Suppressor macrophage treated with lipopolysaccharide for 4 hours (primary cell): ENCODE measurements at regions not wholly inside any gene's neighbourhood (a gene's known extent, or its start where the extent isn't known, plus 50 kb on each side); places are given as distances from the start of the nearest gene placed in this dataset.
"Not testable (repeated sequence)": the region's sequence is repeated elsewhere in the genome, so short reads cannot be mapped to it uniquely, and the experiment has no call there.

Experiments
- DNase-seq: peaks from one replicate; pipeline ENCODE4 v3.0.0-alpha.2; 2020

GRCh38 chr9:81424431-81424830 lies 264.9 kb downstream of the TLE1 start:
- DNase-seq: no peak

- DNase-seq: peak; percentile 27
Observed at GRCh38 chr9:81423589-81424326, 265.6 kb downstream of the TLE1 start.

GRCh38 chr9:81421090-81421489 lies 268.3 kb downstream of the TLE1 start:
- not testable (repeated sequence) for DNase-seq

- DNase-seq: no peak
Observed at GRCh38 chr9:81420024-81420423, 269.3 kb downstream of the TLE1 start.

- DNase-seq: no peak
Observed at GRCh38 chr9:81417941-81418340, 271.4 kb downstream of the TLE1 start.

- no peak for DNase-seq
Observed at GRCh38 chr9:81417299-81417675, 272.1 kb downstream of the TLE1 start.

GRCh38 chr9:81416476-81417298 lies 272.7 kb downstream of the TLE1 start:
- no peak for DNase-seq

GRCh38 chr9:81414836-81415235 lies 274.5 kb downstream of the TLE1 start:
- no peak for DNase-seq

GRCh38 chr9:81411961-81412360 lies 277.4 kb downstream of the TLE1 start:
- DNase-seq: no peak

- no peak for DNase-seq
Observed at GRCh38 chr9:81410201-81410600, 279.1 kb downstream of the TLE1 start.

- DNase-seq: peak; percentile 65
Observed at GRCh38 chr9:81408951-81409350, 280.4 kb downstream of the TLE1 start.

- DNase-seq: no peak
Observed at GRCh38 chr9:81404931-81405598, 284.3 kb downstream of the TLE1 start.

- no peak for DNase-seq
Observed at GRCh38 chr9:81397481-81398381, 291.6 kb downstream of the TLE1 start.

GRCh38 chr9:81396528-81396927 lies 292.8 kb downstream of the TLE1 start:
- DNase-seq: no peak

- no peak for DNase-seq
Observed at GRCh38 chr9:81395676-81396054, 293.7 kb downstream of the TLE1 start.

- no peak for DNase-seq
Observed at GRCh38 chr9:81394881-81395675, 294.3 kb downstream of the TLE1 start.

GRCh38 chr9:81393985-81394811 lies 295.1 kb downstream of the TLE1 start:
- no peak for DNase-seq

- DNase-seq: no peak
Observed at GRCh38 chr9:81391457-81391825, 297.9 kb downstream of the TLE1 start.

- DNase-seq: no peak
Observed at GRCh38 chr9:81390792-81391456, 298.4 kb downstream of the TLE1 start.

GRCh38 chr9:81389569-81389993 lies 299.8 kb downstream of the TLE1 start:
- DNase-seq: no peak
